RKO (cell line): ENCODE measurements at regions not wholly inside any gene's neighbourhood (a gene's known extent, or its start where the extent isn't known, plus 50 kb on each side); places are given as distances from the start of the nearest gene placed in this dataset.
"Not testable (repeated sequence)": the region's sequence is repeated elsewhere in the genome, so short reads cannot be mapped to it uniquely, and the experiment has no call there.

Source experiments
- DNase-seq: peaks from one replicate; pipeline ENCODE4 v3.0.0-alpha.2; 2016; ENCODE audit warnings: low spot score

- DNase-seq: no peak
Measured at GRCh38 chr5:125683669-125684068, 739.5 kb upstream of the GRAMD2B start.

DNA sequence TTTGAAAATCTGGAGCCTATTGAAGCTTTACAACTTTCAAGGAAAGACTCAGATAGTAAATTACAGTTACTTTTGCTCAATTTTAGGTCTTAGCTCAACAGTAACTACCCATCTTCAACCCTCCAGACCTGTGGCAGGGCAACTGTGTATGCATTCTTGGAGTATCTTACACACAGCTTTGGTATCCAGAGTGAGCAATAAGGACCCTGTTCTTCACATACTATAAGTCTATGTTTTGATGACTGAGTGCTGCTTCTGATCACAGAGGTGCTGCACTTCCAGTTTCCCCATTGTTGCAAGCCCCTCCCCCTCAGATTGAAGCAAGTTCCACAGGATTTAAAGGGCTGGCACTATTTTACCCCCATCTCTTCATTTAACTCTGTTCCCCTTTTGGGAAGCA is 737.4 kb upstream of the GRAMD2B start:
- no peak for DNase-seq

DNA sequence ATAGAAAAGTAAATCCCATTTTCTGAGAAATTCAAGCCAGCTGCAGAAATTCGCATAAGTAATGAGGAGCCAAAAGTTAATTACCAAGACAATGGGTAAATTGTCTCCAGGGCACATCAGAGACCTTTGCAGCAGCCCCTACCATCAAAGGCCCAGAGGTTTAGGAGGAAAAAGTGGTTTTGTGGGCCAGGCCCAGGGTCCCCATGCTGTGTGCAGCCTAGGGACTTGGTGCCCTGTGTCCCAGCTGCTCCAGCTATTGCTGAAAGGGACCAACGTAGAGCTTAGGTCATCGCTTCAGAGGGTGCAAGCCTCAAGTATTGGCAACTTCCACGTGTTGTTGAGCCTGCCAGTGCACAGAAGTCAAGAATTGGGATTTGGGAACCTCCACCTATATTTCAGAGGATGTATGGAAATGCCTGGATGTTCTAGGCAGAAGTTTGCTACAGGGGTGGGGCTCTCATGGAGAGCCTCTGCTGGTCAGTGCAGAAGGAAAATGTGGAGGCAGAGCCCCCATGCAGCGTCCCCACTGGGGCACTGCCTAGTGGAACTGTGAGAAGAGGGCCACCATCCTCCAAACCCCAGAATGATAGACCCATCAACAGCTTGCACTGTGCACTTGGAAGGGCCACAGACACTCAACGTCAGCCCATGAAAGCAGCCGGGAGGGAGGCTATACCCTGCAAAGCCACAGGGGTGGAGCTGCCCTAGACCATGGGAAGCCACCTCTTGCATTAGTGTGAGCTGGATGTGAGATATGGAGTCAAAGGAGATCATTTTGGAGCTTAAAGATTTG is 731.3 kb upstream of the GRAMD2B start:
- DNase-seq: not testable (repeated sequence)

DNA sequence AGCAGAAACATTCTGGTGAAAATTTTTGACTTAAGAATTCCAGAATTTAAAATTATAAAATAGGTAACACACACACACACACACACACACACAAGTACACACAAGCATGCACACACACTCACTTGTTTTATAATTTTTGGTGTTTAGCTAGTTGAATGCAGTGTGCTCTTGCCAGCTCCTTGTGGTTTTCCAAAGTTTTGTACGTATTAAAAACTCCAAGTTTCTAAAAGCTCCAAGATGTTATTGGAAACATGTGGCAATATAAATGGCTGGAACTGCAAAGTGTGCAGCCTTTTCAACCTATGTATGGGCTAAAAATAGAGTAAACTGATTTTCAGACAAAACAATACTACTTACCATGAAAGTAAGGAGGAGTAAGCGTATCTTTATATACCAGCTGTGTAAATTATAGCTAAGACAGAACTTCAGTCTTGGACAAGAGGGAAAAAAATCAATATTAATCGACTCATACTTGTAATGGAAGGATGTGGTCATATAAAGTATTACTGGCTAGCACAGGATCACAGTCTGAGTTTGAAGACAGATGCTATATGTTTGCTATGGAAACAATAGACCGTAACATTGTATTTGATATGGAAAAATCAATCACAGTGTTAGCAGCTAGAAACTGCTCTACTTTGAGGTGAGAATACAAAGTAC is 727.1 kb upstream of the GRAMD2B start:
- DNase-seq: no peak

DNA sequence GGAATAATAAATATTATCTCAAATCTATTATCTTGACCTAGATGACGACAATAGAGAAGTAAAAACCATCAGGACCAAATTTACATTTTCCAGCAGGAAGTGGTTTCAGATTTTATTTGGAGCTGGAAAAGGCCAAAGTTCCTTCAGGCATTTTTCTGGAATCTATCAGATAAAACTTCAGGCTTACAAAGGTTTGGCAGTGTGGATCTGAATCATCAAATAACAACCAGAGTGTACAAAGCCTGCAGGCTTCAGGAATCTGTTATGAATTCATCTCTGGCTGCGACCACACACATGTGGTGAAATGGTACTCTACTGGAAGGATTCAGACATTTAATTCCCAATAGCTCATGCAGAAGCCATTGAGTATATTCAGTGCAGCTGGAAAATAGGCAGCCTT is 726.4 kb upstream of the GRAMD2B start:
- no peak for DNase-seq

- DNase-seq: no peak
Measured at GRCh38 chr5:125698420-125698819, 724.8 kb upstream of the GRAMD2B start.

DNA sequence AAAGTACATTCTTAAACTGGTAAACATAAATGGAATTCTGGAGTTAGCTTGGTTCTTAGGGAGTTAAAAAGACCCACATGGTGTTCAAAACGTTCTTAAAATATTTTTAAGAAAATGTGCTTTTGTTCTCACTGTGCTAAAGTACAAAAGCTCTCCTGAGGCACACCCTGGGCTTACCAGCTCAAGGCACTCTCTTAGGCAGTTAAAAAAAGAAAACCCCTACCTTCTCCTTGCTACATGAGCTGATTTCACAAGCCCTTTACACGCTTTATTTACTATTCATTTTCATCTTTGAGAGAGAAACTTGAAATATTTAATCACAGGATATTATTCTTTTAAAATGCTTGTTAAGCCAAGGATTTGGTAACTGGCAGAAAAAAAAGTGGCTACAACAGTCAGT is 723.3 kb upstream of the GRAMD2B start:
- DNase-seq: no peak

DNA sequence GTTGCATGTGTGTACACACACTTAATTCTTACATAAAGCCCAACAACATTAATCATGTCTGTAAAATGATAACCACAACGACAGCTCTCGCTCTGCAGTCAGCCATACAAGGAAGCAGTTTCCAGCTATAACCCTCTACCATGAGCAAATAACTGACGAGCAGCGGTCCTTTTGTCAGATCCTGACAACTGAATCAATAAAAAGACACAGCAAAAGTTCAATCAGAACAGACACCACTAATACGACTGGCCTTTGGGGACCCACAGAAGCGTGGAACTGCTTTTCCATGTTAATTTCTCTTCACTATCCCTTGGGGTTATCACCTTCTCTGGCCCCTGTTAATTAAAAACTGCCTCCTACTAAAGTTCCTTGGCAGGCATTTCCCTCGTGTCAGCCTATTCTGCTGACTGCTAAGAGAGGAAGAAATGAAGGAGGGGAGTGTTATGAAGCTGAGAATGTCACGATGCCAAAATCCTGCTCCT is 722.8 kb upstream of the GRAMD2B start:
- DNase-seq: no peak

DNA sequence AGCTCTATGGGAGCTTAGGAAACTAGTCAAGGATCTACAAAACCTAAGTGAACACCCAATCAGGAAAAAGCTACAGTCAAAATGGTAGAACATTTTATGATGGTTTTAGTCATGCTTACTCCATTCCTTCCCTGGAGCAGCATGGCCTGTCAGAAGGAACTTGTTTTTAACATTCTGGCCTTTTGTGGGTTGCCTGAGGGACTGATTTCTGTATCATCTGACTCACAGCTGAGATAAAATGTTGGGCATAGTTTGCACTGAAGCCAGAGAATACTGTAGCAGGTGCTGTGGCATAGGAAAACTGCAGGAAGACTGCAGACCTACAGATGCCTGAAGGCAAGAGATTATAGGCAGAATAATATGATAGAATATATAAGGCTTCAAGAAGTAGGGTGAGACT is 719.6 kb upstream of the GRAMD2B start:
- no peak for DNase-seq

DNA sequence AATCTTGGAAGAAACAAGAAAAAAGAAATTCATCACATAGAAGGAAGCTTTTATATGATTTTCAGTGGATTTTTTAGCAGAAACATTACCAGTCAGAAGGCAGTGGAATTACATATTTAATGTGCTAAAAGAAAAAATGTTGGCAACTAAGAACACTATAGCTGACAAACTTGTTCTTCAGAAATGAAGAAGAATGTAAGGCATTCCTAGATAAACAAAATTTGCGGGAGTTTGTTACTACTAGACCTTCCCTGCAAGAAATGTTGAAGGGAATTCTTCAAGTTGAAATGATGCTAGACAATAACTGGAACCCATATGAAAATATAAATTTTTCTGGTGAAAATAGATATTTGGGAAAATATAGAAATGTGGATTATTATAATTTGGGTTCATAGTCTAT is 718.3 kb upstream of the GRAMD2B start:
- no peak for DNase-seq

GRCh38 chr5:125708583-125708982 is 714.6 kb upstream of the GRAMD2B start:
- DNase-seq: no peak

GRCh38 chr5:125710745-125711144 is 712.5 kb upstream of the GRAMD2B start:
- no peak for DNase-seq

- DNase-seq: no peak
Measured at GRCh38 chr5:125712397-125712796, 710.8 kb upstream of the GRAMD2B start.

DNA sequence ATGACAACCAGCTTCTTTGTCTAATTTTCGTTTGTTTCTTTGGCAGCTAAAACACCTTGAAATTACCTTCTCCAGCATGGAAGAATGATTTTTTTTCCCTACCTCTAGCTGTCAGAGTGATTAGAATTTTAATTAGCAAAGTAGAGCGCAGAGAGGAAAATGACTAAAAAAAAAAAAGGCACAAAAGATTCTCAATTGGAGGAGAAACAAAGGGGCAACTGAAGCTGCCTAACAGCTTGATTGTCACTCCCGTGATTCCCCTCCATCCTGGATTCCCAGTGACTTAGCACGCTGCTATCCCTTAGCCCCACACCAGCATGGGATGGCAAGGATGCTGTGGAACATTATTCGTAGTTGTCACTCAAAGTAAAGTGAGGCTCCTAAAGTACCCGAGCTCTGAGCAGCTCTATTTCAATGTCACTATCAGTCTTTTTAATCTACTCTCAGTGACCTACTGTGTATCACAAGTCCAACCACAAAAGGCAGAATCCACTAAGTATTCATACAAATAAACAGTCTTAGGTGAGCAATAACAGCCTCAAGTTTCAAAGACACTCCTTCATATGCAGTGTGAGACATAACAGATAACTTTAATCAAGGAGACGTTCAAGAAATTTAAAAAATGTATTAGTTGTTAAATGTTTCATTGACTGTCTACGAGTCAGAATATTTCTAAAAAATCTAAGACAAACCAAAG is 710.0 kb upstream of the GRAMD2B start:
- DNase-seq: no peak

GRCh38 chr5:125715216-125715615 is 708.0 kb upstream of the GRAMD2B start:
- DNase-seq: no peak

DNA sequence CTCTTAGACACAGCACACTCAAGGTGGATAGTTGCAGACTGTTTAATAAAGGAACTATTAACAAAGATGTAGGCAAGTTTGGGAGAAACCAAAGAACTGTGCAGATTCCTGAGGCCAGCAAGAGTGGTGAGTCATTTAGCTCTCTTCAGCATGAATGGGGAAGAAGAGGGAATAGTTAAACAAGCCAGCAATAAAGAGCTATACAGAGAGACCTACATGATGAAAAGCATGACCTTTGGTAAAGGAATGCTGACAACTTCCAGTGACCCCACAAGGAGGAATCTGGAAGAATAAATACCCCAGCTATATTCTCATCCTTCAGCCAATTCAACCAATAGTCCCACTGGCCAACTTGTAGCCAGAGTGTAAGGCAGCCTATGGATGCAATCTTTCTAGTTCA is 706.0 kb upstream of the GRAMD2B start:
- DNase-seq: no peak

DNA sequence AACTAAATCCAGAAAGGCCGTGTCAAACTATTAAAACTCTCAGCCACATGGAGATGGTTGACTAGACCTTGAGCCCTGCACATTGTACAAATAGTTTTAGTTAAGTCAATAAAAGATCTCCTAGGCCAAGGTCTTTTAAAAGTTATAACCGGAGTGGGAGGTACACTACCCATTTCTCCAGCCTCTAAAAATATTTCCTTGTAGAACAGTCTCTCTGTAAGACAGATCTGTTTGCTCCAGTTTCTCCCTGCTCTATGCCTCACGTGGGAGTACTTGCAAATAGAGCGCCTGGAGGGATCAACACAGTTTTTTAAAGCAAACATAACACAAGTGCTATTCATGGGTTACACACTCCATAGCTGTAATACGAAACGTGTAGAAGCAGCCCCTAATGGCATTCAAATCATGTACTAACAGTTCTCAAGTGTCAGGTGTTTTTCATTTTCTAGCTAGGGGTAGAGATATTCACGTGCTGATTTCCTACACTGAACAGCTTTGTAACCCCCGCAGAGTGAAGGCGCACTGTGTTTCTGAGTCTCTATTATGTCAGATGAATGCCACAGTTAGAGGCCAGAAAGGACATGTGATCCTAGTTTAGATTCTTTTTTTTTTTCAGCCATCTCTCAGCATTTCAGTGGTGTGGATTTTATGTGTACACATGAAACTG is 703.4 kb upstream of the GRAMD2B start:
- no peak for DNase-seq

DNA sequence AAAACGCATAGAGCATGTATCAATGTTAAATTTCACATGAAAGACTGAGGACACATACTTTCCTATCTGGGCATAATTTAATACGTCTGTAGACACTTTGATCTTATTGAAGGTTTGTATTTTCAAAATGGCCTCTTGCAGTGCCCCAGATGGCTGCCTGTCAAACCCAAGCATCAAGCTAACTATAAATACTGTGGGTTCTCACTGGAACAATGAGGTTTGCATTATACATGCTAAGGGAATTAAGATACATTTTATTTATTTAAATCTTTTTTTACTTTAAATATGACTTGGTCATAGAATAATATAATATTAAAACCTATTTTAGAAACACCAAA is 702.9 kb upstream of the GRAMD2B start:
- no peak for DNase-seq

DNA sequence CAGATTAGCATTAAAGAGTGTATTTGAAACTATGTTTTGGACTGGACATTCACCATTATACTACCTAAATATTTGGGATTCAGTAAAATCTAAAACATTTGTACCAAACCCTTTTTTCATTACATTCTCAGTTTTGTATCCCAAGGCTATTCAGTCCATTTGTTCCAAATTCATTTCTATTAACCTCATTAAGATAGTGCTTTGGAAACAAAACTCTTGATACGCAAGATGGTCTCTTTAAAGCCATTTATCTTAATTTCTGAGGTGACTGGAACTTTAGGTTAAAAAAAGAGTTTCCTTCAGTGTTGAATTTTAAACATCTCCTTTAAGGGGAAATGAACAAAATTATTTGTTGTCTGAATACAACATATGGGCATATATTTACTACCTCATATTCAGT is 702.5 kb upstream of the GRAMD2B start:
- no peak for DNase-seq

- DNase-seq: no peak
Measured at GRCh38 chr5:125722550-125722949, 700.7 kb upstream of the GRAMD2B start.

DNA sequence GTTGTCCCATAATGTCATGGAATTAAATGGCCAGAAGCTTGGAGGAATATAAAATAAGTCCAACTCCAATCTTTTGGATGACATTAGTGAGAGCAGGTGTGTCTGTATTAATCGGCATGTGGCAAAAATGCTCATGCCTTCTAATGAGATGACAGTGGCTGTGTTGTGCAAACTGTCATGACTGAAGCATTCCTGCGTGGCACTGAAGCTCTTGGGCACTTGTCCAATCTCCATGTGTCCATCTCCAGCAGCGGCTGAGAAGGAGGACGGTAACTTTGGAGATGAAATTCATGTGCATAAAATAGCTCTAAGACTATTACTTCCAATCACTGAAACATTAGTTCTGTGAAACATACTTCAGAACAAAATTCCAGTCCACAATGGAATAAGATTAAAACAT is 697.5 kb upstream of the GRAMD2B start:
- no peak for DNase-seq

DNA sequence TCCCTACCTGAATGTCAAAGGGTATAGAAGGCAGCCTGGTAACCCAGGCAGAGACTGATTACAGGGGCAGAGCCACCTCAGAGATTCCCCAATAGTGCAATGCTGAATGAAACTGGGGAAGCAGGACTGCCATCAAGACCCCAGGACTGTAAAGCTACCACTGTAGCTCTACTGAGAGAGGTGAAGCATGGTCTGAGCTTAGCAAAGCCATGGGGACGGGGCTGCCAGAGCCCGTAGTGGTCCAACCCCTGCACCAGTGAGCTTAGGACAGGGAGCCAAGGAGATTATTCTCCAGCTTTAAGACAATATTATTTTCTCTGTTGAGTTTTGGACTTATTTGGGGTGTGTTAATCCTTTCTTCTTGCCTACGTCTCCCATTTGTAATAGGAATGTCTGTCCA is 679.3 kb upstream of the GRAMD2B start:
- DNase-seq: no peak

DNA sequence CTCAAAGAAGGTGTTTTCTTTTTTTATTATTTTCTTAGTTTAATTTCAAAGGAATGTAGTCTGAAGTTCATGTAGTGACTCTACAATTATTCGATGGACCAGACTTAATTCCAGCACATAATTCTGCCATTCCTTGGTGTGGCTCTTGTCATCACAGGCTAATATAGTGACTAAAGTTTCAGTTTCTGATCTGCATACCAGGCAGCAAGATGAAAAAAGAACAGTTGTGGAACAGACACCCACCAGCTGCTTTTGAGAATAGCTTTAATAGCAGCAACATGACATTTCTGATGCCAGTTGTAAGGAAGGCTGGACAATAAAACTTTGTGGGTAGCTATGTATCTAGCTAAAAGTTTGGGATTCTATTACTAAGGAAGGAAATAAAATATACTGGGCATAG is 676.3 kb upstream of the GRAMD2B start:
- no peak for DNase-seq
